Subcutaneous abdominal adipose tissue (tissue), 5 donors: ENCODE measurements at regions not wholly inside any gene's neighbourhood (a gene's known extent, or its start where the extent isn't known, plus 50 kb on each side); places are given as distances from the start of the nearest gene placed in this dataset.
"Not testable (repeated sequence)": the region's sequence is repeated elsewhere in the genome, so short reads cannot be mapped to it uniquely, and the experiment has no call there.

Source experiments
- H3K27ac ChIP-seq: one replicate; pipeline ENCODE4 v1.7.0; 2013; ENCODE audit warnings: low read depth, mild to moderate bottlenecking, inconsistent platforms, low read length, moderate library complexity
- H3K27me3 ChIP-seq, 5 donors: one replicate each; pipeline ENCODE4 v1.7.0; 2013; ENCODE audit warnings: low read length in 5 of 5, inconsistent platforms in 1 of 5; ENCODE audit not compliant: control insufficient read depth in 5 of 5, insufficient read depth in 4 of 5
- H3K36me3 ChIP-seq, 5 donors: one replicate each; pipeline ENCODE4 v1.7.0; 2013; ENCODE audit warnings: low read length in 5 of 5; ENCODE audit not compliant: control insufficient read depth in 5 of 5, insufficient read depth in 5 of 5
- H3K4me1 ChIP-seq, 5 donors: one replicate each; pipeline ENCODE4 v1.7.0; 2013; ENCODE audit warnings: low read length in 5 of 5, mild to moderate bottlenecking in 3 of 5, moderate library complexity in 1 of 5; ENCODE audit not compliant: control insufficient read depth in 5 of 5, insufficient read depth in 5 of 5
- H3K4me3 ChIP-seq, 5 donors: one replicate each; pipeline ENCODE4 v1.7.0; 2013; ENCODE audit warnings: low read length in 5 of 5, low read depth in 1 of 5
- H3K9ac ChIP-seq, 5 donors: one replicate each; pipeline ENCODE4 v1.7.0; 2013; ENCODE audit warnings: low read length in 5 of 5, mild to moderate bottlenecking in 4 of 5, moderate library complexity in 3 of 5
- H3K9me3 ChIP-seq, 5 donors: one replicate each; pipeline ENCODE4 v1.7.0; 2013; ENCODE audit warnings: low read length in 5 of 5; ENCODE audit not compliant: control insufficient read depth in 5 of 5
- donor health status: healthy.
- donor health status: healthy.
- donor health status: healthy.
- donor health status: healthy.
- donor health status: healthy.

DNA sequence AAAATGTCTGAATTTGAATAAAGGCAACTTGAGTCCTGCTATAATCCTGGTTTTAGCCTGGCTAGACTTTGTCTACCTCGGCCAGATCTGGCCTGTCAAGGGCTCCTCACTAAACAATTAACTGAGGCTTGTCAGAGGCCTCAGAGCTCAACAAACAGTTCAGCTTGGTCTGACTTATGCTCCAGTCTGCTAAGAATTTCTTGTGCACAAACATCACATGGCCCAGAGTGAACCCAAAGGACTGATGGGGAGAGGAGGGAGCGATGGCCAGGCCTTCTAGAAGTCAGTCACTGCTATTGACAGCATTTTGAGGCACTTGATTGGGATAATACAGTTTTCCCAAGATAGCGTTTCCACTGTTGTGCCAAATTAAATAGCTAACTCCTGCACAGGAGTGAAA, 555.1 kb upstream of the ID2 start:
- Histone ChIP-seq H3K27ac (peak overlapping the region; percentile 71), H3K4me3 (peak overlapping the region in 1 of 5 donors; percentile 7), H3K9ac (no peak overlapping the region), H3K36me3 (no peaks in the 10 kb centered on the region), H3K9me3 (no peaks in the 10 kb centered on the region), H3K27me3 (no peaks in the 10 kb centered on the region), H3K4me1 (peaks cover 0 to 26% (median 22%) of the 10 kb centered on the region in 5 donors)

DNA sequence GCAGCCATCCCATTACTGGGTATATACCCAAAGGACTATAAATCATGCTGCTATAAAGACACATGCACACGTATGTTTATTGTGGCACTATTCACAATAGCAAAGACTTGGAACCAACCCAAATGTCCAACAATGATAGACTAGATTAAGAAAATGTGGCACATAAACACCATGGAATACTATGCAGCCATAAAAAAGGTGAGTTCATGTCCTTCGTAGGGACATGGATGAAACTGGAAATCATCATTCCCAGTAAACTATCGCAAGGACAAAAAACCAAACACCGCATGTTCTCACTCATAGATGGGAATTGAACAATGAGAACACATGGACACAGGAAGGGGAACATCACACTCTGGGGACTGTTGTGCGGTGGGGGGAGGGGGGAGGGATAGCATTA, 550.4 kb upstream of the ID2 start:
- not testable (repeated sequence) for H3K9ac ChIP-seq, H3K9me3 ChIP-seq, H3K36me3 ChIP-seq, H3K27ac ChIP-seq, H3K27me3 ChIP-seq, H3K4me3 ChIP-seq
- H3K4me1 ChIP-seq, result peaks cover 6 to 39% (median 20%) of the 10 kb centered on the region in 5 donors

DNA sequence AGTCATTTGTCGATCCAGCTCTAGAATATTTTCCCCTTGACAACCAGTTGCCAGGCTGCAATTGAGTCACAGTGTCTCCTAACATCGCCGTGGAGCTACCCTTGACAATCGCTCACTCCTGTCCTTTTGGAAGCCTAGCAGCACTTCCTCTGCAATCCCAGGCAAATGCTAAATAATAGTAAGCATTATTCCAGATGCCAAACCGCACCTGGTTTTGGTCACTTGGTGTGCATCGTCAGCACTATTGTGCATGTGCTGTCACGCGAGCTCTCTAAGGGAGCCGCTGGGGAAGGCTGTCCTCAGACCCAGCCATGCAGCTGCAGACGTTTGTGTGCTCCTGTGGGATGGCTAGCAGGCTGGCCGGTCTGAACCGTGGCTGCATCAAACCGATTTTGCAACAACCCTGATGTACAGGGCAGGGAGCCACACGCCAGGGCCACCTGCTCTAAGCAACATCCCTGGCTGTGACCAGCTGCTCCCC, 549.5 kb upstream of the ID2 start:
- no peak overlapping the region for H3K4me3 ChIP-seq
- peaks cover 4 to 39% (median 15%) of the 10 kb centered on the region in 5 donors for H3K4me1 ChIP-seq
- H3K27ac ChIP-seq, result no peak overlapping the region

DNA sequence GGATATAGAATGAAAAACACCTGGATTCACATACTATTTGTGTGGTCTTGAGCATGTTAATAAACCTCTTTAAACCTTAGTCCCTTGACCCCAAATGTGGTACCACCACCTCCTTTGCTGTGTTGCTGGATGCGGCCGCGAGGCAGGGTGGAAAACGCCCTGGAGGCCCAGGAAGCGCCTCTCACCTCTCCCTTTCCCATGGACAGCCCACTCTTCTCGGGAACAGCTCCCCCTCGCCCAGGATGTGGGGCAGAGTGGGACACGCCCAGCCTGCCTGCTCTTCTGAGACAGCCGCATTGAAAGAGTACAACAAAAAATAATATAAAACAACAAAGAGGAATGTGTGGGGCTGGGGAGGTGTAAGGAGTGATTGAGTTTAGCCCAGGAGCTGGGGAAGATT, 549.0 kb upstream of the ID2 start:
- no peak overlapping the region for H3K4me3 ChIP-seq
- H3K9ac ChIP-seq, result no peak overlapping the region
- H3K27ac ChIP-seq, result no peak overlapping the region
- peaks cover 4 to 39% (median 15%) of the 10 kb centered on the region in 5 donors for H3K4me1 ChIP-seq
- no peaks in the 10 kb centered on the region for H3K36me3 ChIP-seq
- no peaks in the 10 kb centered on the region for H3K9me3 ChIP-seq
- no peaks in the 10 kb centered on the region for H3K27me3 ChIP-seq

More for the DNA sequence above, 549.5 kb upstream of the ID2 start:
- H3K27me3 ChIP-seq, result no peaks in the 10 kb centered on the region
- H3K9me3 ChIP-seq, result no peaks in the 10 kb centered on the region
- no peak overlapping the region for H3K9ac ChIP-seq
- H3K36me3 ChIP-seq, result no peaks in the 10 kb centered on the region

DNA sequence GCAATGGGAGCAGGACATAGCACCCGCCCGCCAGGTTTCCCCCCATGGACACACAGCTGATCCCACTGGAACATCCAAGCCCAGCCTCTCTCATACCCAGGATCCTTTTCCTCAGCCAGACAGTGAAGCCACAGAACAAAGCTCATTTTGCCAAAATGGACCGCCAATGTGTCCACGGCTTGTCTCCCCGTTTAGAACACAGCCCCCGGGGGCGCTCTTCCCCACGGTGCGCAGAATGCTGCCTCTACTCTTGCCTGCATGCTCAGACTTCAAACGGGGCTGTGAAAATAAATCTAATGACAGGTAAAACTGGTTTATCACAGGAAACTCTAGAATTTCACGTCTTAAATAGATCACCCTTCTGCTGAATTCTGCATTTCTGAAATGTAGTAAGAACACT, 548.5 kb upstream of the ID2 start:
- no peak overlapping the region for H3K9ac ChIP-seq
- H3K27me3 ChIP-seq, result no peaks in the 10 kb centered on the region
- H3K4me1 ChIP-seq, result peaks cover 4 to 39% (median 15%) of the 10 kb centered on the region in 5 donors
- H3K9me3 ChIP-seq, result no peaks in the 10 kb centered on the region
- no peak overlapping the region for H3K27ac ChIP-seq
- H3K36me3 ChIP-seq, result no peaks in the 10 kb centered on the region
- H3K4me3 ChIP-seq, result no peak overlapping the region

DNA sequence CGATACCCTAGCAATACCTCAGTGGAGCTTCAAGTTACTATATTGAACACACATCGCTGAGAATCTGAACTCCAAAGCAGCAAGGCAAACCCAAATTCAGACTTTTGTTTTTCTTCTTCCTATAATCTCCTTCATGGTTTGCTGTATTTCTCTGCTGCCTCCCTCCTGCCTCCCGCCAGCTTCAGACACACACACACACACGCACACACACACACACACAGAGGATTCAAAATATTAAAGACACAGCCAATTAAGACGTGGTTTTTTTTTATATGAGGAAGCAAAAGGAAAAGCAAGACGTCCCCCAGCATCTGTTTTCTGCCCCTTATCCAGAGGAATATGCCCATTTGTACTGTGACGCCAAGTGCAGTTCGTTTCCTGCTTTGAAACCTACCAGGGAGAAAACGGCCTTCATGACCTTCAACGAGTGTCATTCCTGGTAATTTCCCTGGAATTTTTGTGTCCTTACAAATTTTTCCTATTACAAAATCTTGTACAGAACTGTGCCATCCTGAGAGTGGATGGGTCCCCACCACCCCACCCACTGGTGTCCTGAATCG, 547.9 kb upstream of the ID2 start:
- Histone ChIP-seq H3K4me1 (peaks cover 4 to 44% (median 20%) of the 10 kb centered on the region in 5 donors), H3K36me3 (no peaks in the 10 kb centered on the region), H3K9ac (no peak overlapping the region), H3K27me3 (no peaks in the 10 kb centered on the region), H3K9me3 (no peaks in the 10 kb centered on the region), H3K27ac (peak overlapping the region; percentile 3), H3K4me3 (no peak overlapping the region)

DNA sequence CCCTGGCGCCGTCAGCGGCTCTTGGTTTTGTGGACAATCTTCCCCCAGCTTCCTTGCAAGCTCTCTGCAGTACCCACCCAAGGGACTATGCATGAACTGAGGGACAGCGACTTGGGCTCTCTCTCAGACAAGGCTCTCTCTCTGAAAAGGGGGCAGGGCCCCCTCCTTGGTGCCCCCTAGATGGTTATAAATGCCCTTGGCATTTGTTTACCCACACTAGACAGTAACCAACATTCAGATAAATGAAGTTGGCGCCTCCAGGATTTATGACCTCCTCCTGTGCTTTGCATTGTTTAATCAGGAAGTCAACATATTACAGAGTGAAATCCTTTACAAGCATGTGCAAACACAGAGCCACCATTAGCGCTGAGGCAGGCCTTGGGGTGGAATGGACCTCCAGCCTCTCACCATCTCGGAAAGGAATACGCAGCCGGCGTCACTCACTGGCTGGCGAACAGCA, 547.4 kb upstream of the ID2 start:
- no peak overlapping the region for H3K9ac ChIP-seq
- peak overlapping the region; percentile 3 for H3K27ac ChIP-seq

DNA sequence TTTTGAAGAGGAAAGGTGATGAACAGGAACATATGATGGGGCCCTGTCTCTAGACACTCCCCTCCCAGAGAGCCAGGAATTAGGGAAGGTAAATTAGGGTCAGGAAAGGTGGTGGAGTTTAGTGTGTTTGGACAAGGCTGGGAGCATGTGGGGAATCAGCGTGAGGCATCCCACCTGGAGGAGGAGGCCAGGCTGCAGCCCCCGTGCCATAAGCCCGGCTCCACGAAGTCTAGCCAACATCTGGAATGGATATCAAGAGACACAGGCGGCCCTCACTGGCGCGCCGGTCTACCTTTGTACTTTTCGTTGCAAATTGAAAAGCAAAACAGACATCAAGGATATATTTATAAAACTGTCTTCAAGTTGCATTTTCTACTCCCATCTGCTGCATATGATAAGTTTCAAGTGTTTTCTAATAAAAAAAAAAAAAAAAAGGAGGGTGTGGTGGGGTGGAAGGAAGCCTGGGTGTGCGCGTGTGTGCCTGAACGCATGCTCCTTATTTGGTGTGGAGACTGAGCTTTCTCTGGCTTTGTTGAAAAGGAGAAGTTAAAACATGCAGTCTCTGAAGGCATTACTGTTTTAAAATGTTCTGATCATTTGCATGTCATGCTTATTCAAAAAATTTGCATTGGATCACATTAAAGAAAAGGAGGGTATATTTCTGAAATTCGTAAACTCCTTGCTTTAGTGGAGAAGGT, 546.7 kb upstream of the ID2 start:
- Histone ChIP-seq H3K27me3 (no peaks in the 10 kb centered on the region), H3K4me3 (no peak overlapping the region), H3K9me3 (no peaks in the 10 kb centered on the region), H3K27ac (peak overlapping the region; percentile 13), H3K4me1 (peaks cover 6 to 44% (median 30%) of the 10 kb centered on the region in 5 donors), H3K36me3 (no peaks in the 10 kb centered on the region), H3K9ac (no peak overlapping the region)

More for the DNA sequence above, 547.4 kb upstream of the ID2 start:
- Histone ChIP-seq H3K4me1 (peaks cover 6 to 44% (median 23%) of the 10 kb centered on the region in 5 donors), H3K4me3 (no peak overlapping the region), H3K9me3 (no peaks in the 10 kb centered on the region), H3K36me3 (no peaks in the 10 kb centered on the region), H3K27me3 (no peaks in the 10 kb centered on the region)

DNA sequence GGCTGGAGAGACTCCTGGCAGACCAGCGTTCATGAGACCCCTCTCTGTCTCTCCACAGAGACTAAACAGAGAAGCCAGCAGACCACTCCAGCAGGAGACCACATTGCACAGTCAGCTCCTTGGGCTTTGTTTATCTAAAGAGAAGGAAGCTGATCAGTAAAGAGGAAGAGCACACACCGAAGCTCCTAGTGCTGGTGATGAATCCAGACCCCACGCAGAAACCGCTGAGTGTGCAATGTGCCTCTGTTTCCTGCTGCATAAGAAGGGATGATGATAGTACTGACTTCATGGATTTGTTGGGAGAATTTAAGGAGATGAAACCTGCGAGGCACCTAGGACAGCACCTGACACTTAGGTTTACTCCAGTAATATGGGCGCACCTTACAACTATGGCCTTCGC, 544.1 kb upstream of the ID2 start:
- H3K4me3 ChIP-seq, result no peak overlapping the region
- H3K9ac ChIP-seq, result no peak overlapping the region
- no peaks in the 10 kb centered on the region for H3K27me3 ChIP-seq
- H3K36me3 ChIP-seq, result no peaks in the 10 kb centered on the region
- H3K27ac ChIP-seq, result no peak overlapping the region
- no peaks in the 10 kb centered on the region for H3K9me3 ChIP-seq
- H3K4me1 ChIP-seq, result peaks cover 0 to 41% (median 29%) of the 10 kb centered on the region in 5 donors

DNA sequence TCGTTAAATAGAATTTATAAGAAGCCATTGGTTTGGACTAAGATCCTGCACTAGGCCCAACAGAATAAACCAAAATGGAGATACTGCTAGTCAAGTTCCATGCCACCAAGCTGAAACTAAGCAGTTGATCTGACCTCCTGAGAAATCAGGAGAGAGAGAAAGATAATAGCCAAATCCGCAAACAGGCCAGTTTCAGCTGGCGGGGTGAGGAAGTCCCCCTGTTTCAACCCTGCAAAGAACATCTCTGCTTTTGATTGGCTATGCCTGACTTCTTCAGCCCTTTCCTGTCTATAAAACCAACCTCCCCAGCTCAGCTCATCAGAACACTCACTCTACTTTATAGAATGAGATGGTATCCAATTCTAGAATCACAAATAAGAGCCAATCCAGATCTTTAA, 543.3 kb upstream of the ID2 start:
- Histone ChIP-seq H3K9ac (peak overlapping the region in 3 of 5 donors; percentile 25 to 54 (median 31)), H3K27me3 (no peaks in the 10 kb centered on the region), H3K4me3 (no peak overlapping the region), H3K36me3 (no peaks in the 10 kb centered on the region), H3K9me3 (no peaks in the 10 kb centered on the region), H3K27ac (peak overlapping the region; percentile 98), H3K4me1 (peaks cover 0 to 34% (median 27%) of the 10 kb centered on the region in 5 donors)
